ENCODE measurements at regions not wholly inside any gene's neighbourhood (a gene's known extent, or its start where the extent isn't known, plus 50 kb on each side); places are given as distances from the start of the nearest gene placed in this dataset.

- Mint-ChIP-seq H3K4me3 (ENCODE audit: unreplicated experiment) (no peak overlapping the region), H3K9me3 (ENCODE audit: unreplicated experiment) (peaks cover 16% of the 10 kb centered on the region), H3K4me1 (ENCODE audit: insufficient read depth, unreplicated experiment) (no peaks in the 10 kb centered on the region), H3K36me3 (ENCODE audit: insufficient read depth, unreplicated experiment) (no peaks in the 10 kb centered on the region), H3K27me3 (ENCODE audit: insufficient read depth, unreplicated experiment) (no peaks in the 10 kb centered on the region), H3K27ac (ENCODE audit: low read depth, unreplicated experiment) (no peak overlapping the region)
- TF ChIP-seq CTCF (IDR thresholded peaks at IDR 0.05; ENCODE audit: unreplicated experiment), result no peak
- ChIA-PET CTCF (no interaction called here), POLR2A (interaction anchor here (0.6 kb wide), 1 partner anchor 12 kb away, joined by 3 read pairs; no protein-coding TSS in a partner anchor)
- intact Hi-C loops (cut with micrococcal nuclease), result no loop called here
- no TSS peak for BruUV-seq (replicated peaks)
- DNase-seq (ENCODE audit: unreplicated experiment), result no peak
These were observed 117.3 kb downstream of the CPZ start for GRCh38 chr4:8709729-8710360.

DNA sequence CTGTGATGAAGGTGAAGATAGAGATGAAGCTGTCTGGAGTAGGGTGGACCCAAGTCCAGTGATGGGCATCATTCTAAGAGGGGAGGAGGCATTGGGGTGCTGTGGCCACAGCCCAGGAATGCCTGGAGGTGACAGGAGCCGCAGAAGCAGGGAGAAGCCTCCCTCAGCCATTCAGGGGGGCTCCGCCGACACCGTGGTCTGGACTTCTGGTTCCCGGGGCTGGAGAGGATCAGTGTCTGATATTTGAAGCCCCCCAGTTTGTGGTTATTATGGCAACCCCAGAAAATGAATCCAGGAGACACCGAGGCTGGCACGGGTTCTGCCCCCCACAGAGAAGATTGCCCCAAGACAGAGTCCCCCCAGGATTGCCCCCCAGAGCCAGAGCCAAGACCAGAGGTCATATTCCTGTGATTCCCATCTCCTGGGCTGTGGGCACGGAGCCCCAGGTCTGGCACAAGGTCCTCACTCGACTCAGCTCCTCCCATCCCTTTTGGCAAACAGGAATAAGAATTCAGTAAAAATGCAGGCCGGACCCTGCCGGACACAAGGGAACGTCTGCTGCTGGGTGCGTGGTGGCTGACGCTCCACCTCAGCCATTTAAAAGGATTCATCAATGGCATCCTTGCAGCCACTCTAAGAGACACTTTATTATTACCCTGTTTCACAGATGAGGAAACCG is 116.6 kb downstream of the CPZ start:
- intact Hi-C loops (cut with micrococcal nuclease), result no loop called here
- H3K9me3 Mint-ChIP-seq (ENCODE audit: unreplicated experiment), result peaks cover 16% of the 10 kb centered on the region
- CTCF ChIA-PET, result no interaction called here
- H3K27ac Mint-ChIP-seq (ENCODE audit: low read depth, unreplicated experiment), result no peak overlapping the region
- H3K36me3 Mint-ChIP-seq (ENCODE audit: insufficient read depth, unreplicated experiment), result no peaks in the 10 kb centered on the region
- no peak for TF ChIP-seq CTCF (IDR thresholded peaks at IDR 0.05; ENCODE audit: unreplicated experiment)
- no TSS peak for BruUV-seq (replicated peaks)
- POLR2A ChIA-PET, result interaction anchor here (0.6 kb wide), 1 partner anchor 13 kb away, joined by 3 read pairs; no protein-coding TSS in a partner anchor
- H3K4me1 Mint-ChIP-seq (ENCODE audit: insufficient read depth, unreplicated experiment), result no peaks in the 10 kb centered on the region
- DNase-seq (ENCODE audit: unreplicated experiment), result no peak
- no peaks in the 10 kb centered on the region for H3K27me3 Mint-ChIP-seq (ENCODE audit: insufficient read depth, unreplicated experiment)
- H3K4me3 Mint-ChIP-seq (ENCODE audit: unreplicated experiment), result no peak overlapping the region

DNA sequence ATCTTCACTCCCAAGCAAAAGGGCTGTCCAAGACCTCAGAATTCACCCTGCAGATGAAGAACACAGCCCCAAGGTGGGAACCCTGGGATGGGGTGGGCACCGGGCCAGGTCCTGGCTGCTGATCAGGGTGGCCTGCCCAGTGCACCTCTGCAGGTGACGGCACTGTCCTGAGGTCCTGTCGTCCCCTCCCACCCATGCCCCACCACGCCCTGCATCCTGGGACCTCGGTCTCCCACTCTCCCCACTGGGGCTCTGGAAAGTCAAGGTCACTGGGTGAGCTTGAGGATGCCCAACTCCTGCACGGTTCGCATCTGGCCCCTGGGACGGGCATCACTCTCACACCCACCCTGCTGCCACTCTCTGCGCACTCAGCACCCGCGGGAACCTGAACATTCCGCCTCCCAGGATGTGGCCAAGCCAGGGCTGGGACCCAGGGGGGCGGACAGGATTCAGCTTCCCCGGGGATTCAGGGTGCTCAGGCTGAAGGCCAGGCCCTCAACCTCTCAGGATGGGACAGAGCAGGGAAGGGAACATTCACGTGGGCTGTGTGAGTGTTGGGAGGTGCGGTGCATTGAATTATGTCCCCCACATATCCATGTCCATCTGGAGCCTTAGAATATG is 115.9 kb downstream of the CPZ start:
- no peak overlapping the region for H3K27ac Mint-ChIP-seq (ENCODE audit: low read depth, unreplicated experiment)
- no peaks in the 10 kb centered on the region for H3K4me1 Mint-ChIP-seq (ENCODE audit: insufficient read depth, unreplicated experiment)
- H3K4me3 Mint-ChIP-seq (ENCODE audit: unreplicated experiment), result no peak overlapping the region
- intact Hi-C loops (cut with micrococcal nuclease), result no loop called here
- ChIA-PET CTCF (no interaction called here), POLR2A (no interaction called here)
- no peaks in the 10 kb centered on the region for H3K36me3 Mint-ChIP-seq (ENCODE audit: insufficient read depth, unreplicated experiment)
- DNase-seq (ENCODE audit: unreplicated experiment), result no peak
- H3K9me3 Mint-ChIP-seq (ENCODE audit: unreplicated experiment), result peaks cover 15% of the 10 kb centered on the region
- TF ChIP-seq CTCF (IDR thresholded peaks at IDR 0.05; ENCODE audit: unreplicated experiment), result no peak
- no peaks in the 10 kb centered on the region for H3K27me3 Mint-ChIP-seq (ENCODE audit: insufficient read depth, unreplicated experiment)
- no TSS peak for BruUV-seq (replicated peaks)

DNA sequence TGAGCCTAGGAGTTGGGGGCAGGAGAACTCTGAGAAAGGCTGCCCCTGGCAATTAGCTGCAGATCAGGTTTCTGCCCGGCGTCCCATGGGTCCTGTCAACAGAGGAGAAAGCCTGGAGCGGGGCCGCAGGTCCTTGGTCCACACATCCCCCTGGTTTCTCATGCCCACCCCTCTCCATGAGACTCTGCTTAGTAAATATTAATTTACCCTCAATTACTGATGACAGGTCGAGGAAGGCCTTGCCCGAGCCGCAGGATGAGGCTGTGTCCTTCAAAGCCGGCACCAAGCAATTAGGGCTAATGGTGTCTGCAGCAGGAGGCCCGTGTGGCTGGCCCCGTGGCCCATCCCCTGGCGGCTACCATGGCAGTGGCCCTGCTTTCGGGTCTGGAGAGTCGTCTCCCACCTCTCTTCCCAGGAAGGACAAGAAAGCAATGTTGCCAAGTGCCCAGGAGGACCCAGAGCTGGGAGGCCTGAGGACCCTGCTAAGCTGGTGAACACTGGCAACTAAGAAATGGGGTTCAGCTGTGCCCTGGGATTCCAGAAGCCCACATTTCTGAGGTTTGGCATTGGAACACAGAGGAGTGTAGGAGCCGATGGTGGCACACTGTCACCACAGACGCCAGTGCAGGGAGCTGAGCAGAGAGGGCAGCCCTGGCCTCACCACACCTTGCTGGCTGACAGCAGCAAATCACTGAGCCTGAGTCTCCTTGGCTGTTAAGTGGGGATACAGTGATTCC is 114.6 kb downstream of the CPZ start:
- Mint-ChIP-seq H3K36me3 (ENCODE audit: insufficient read depth, unreplicated experiment) (no peaks in the 10 kb centered on the region), H3K4me3 (ENCODE audit: unreplicated experiment) (no peak overlapping the region), H3K4me1 (ENCODE audit: insufficient read depth, unreplicated experiment) (no peaks in the 10 kb centered on the region), H3K27ac (ENCODE audit: low read depth, unreplicated experiment) (no peak overlapping the region), H3K9me3 (ENCODE audit: unreplicated experiment) (peaks cover 7% of the 10 kb centered on the region), H3K27me3 (ENCODE audit: insufficient read depth, unreplicated experiment) (no peaks in the 10 kb centered on the region)
- no peak for DNase-seq (ENCODE audit: unreplicated experiment)
- intact Hi-C loops (cut with micrococcal nuclease), result no loop called here
- CTCF ChIA-PET, result interaction anchor here (0.9 to 1.1 kb wide), 2 partner anchors 12 to 239 kb away, joined by 4 read pairs; no protein-coding TSS in a partner anchor
- POLR2A ChIA-PET, result no interaction called here
- BruUV-seq (replicated peaks), result no TSS peak
- TF ChIP-seq CTCF (IDR thresholded peaks at IDR 0.05; ENCODE audit: unreplicated experiment), result no peak

Measured in MCF 10A (cell line).